Smooth muscle cell (in vitro differentiated cells): ENCODE measurements at regions not wholly inside any gene's neighbourhood (a gene's known extent, or its start where the extent isn't known, plus 50 kb on each side); places are given as distances from the start of the nearest gene placed in this dataset.
A peak's percentile ranks its signal among the peaks of the same experiment; 100 is the strongest.
"Not testable (repeated sequence)": the region's sequence is repeated elsewhere in the genome, so short reads cannot be mapped to it uniquely, and the experiment has no call there.

Source experiments
- DNase-seq: peaks from one replicate; lab custom pipeline; 2025; ENCODE audit not compliant: unreplicated experiment; lab: John Stamatoyannopoulos, UW
- H2AFZ ChIP-seq: fragments of 200-600 bp; sonication (generic); 2 replicates; pipeline ENCODE4 v1.6.0; 2016; ENCODE audit warnings: antibody characterized with exemption, low read depth, mild to moderate bottlenecking
- H3F3A ChIP-seq: fragments of 200-600 bp; sonication (generic); 2 replicates; pipeline ENCODE4 v1.6.0; 2017; ENCODE audit warnings: antibody characterized with exemption, low read depth
- H3K27ac ChIP-seq: fragments of 200-600 bp; sonication (generic); 2 replicates; pipeline ENCODE4 v1.5.1; 2016; ENCODE audit warnings: low read depth, mild to moderate bottlenecking
- H3K27me3 ChIP-seq: fragments of 200-600 bp; sonication (generic); 2 replicates; pipeline ENCODE4 v1.6.1; 2016; ENCODE audit warnings: low read depth, mild to moderate bottlenecking
- H3K36me3 ChIP-seq: fragments of 200-600 bp; sonication (generic); 2 replicates; pipeline ENCODE4 v1.5.1; 2016; ENCODE audit warnings: low read depth
- H3K4me1 ChIP-seq: fragments of 200-600 bp; sonication (generic); 2 replicates; pipeline ENCODE4 v1.5.1; 2016; ENCODE audit warnings: low read depth
- H3K4me2 ChIP-seq: fragments of 200-600 bp; sonication (generic); 2 replicates; pipeline ENCODE4 v1.6.0; 2016; ENCODE audit warnings: mild to moderate bottlenecking
- H3K4me3 ChIP-seq: fragments of 200-600 bp; sonication (generic); 2 replicates; pipeline ENCODE4 v1.5.1; 2016; ENCODE audit warnings: mild to moderate bottlenecking
- H3K79me2 ChIP-seq: fragments of 200-600 bp; sonication (generic); 2 replicates; pipeline ENCODE4 v1.6.0; 2016; ENCODE audit warnings: low read depth, mild to moderate bottlenecking
- H3K9ac ChIP-seq: fragments of 200-600 bp; sonication (generic); 2 replicates; pipeline ENCODE4 v1.6.0; 2016; ENCODE audit warnings: low read depth
- H3K9me3 ChIP-seq: fragments of 200-600 bp; sonication (generic); replicated peaks from 2 replicates; pipeline ENCODE4 v1.5.1; 2016; ENCODE audit warnings: low read depth
- H4K20me1 ChIP-seq: fragments of 200-600 bp; sonication (generic); 2 replicates; pipeline ENCODE4 v1.6.0; 2016; ENCODE audit warnings: low read depth
- WGBS: methylation state at CpG from one replicate; pipeline ENCODE4 v1.1.7; 2016; ENCODE audit warnings: low lambda C conversion rate; 5-methylcytosine and 5-hydroxymethylcytosine counted together
- TF ChIP-seq, protein P1 (sequence below): fragments of 200-600 bp; sonication (generic); IDR thresholded peaks from 2 replicates; pipeline ENCODE4 v1.5.1; 2017; ENCODE audit warnings: borderline replicate concordance, mild to moderate bottlenecking, antibody characterized with exemption; ENCODE audit not compliant: insufficient read depth, poor library complexity, severe bottlenecking

DNA sequence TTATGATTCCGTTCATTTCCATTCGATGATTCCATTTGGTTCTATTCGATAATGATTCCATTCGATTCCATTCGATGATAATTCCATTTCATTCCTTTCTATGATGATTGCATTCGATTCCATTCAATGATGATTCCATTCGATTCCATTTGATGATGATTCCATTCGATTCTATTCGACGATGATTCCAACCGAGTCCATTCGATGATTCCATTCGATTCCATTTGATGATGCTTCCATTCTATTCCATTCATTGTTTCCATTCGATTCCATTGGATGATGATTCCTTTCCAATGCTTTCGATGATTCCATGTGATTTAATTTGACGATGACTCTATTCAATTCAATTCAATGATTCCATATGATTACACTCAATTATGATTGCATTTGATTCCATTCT, 1093.5 kb downstream of the RPIA start:
- Histone ChIP-seq H3K79me2 (no peaks in the 10 kb centered on the region), H3K9ac (no peak overlapping the region), H3K36me3 (no peaks in the 10 kb centered on the region), H3K4me3 (no peak overlapping the region), H3K27ac (no peak overlapping the region), H3F3A (no peaks in the 10 kb centered on the region), H3K9me3 (peaks cover 84% of the 10 kb centered on the region), H3K4me1 (no peaks in the 10 kb centered on the region), H2AFZ (no peak overlapping the region), H3K4me2 (no peak overlapping the region), H3K27me3 (no peaks in the 10 kb centered on the region), H4K20me1 (no peaks in the 10 kb centered on the region)
- WGBS = 88% methylated on average over 16 of the region's 16 CpGs
- no peak for DNase-seq
- TF ChIP-seq, protein P1, sequence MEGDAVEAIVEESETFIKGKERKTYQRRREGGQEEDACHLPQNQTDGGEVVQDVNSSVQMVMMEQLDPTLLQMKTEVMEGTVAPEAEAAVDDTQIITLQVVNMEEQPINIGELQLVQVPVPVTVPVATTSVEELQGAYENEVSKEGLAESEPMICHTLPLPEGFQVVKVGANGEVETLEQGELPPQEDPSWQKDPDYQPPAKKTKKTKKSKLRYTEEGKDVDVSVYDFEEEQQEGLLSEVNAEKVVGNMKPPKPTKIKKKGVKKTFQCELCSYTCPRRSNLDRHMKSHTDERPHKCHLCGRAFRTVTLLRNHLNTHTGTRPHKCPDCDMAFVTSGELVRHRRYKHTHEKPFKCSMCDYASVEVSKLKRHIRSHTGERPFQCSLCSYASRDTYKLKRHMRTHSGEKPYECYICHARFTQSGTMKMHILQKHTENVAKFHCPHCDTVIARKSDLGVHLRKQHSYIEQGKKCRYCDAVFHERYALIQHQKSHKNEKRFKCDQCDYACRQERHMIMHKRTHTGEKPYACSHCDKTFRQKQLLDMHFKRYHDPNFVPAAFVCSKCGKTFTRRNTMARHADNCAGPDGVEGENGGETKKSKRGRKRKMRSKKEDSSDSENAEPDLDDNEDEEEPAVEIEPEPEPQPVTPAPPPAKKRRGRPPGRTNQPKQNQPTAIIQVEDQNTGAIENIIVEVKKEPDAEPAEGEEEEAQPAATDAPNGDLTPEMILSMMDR = no peak

DNA sequence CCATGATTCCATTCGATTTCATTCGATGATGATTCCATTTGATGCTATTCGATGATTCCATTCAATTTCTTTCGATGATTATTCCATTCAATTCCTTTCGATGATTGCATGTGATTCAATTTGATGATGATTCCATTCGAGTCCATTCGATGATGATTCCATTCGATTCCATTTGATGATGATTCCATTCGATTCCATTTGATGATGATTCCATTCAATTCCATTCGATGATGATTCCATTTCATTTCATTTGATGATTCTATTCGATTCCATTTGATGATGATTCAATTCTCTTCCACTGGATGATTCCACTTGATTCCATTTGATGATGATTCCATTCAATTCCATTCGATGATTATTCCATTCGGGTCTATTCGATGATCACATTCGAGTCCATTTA, 1094.1 kb downstream of the RPIA start:
- not testable (repeated sequence) for H3K4me2 ChIP-seq, H3K27me3 ChIP-seq, H2AFZ ChIP-seq, H3K36me3 ChIP-seq, H3K4me1 ChIP-seq, H3K79me2 ChIP-seq, DNase-seq, H3K9ac ChIP-seq, H3F3A ChIP-seq, H3K27ac ChIP-seq, H4K20me1 ChIP-seq, H3K4me3 ChIP-seq
- peaks cover 84% of the 10 kb centered on the region for H3K9me3 ChIP-seq
- 84% methylated on average over 15 of the region's 15 CpGs for WGBS

DNA sequence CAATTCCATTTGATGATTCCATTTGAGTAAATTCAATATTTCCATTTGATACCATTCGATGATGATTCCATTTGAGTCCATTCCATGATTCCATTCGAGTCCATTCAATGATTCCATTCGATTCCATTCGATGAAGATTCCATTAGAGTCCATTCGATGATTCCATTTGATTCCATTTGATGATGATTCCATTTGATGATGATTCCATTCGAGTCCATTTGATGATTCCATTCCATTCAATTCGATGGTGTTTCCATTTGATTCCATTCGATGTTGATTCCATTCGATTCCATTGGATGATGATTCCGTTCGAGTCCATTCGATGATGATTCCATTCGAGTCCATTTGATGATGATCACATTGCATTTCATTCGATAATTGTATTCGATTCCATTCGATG, 1095.2 kb downstream of the RPIA start:
- H3K4me2 ChIP-seq, DNase-seq, H3K4me3 ChIP-seq, H3K36me3 ChIP-seq, H3K79me2 ChIP-seq, H3K4me1 ChIP-seq, H3K27me3 ChIP-seq, H3K27ac ChIP-seq, H3K9ac ChIP-seq, H4K20me1 ChIP-seq, H3F3A ChIP-seq, H2AFZ ChIP-seq: not testable (repeated sequence)
- H3K9me3 ChIP-seq = peaks cover 75% of the 10 kb centered on the region
- 84% methylated on average over 16 of the region's 16 CpGs for WGBS

DNA sequence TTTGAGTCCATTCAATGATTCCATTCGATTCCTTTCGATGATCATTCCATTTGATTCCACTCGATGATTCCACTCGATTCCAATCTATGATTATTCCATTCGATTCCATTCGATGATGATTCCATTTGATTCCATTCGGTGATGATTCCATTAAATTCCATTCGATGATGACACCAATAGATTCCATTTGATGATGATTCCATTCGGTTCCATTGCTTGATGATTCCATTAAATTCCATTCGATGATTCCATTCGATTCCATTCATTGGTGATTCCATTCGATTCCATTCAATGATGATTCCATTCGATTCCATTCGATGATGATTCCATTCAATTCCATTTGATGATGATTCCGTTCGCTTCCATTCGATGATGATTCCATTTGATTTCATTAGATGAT, 1104.1 kb downstream of the RPIA start:
- H2AFZ ChIP-seq, H3F3A ChIP-seq, H3K4me2 ChIP-seq, H3K36me3 ChIP-seq, H3K9ac ChIP-seq, H3K27ac ChIP-seq, DNase-seq, H3K4me1 ChIP-seq, H3K27me3 ChIP-seq, H3K4me3 ChIP-seq, H4K20me1 ChIP-seq, H3K79me2 ChIP-seq: not testable (repeated sequence)
- 89% methylated on average over 17 of the region's 17 CpGs for WGBS
- peaks cover 44% of the 10 kb centered on the region for H3K9me3 ChIP-seq

DNA sequence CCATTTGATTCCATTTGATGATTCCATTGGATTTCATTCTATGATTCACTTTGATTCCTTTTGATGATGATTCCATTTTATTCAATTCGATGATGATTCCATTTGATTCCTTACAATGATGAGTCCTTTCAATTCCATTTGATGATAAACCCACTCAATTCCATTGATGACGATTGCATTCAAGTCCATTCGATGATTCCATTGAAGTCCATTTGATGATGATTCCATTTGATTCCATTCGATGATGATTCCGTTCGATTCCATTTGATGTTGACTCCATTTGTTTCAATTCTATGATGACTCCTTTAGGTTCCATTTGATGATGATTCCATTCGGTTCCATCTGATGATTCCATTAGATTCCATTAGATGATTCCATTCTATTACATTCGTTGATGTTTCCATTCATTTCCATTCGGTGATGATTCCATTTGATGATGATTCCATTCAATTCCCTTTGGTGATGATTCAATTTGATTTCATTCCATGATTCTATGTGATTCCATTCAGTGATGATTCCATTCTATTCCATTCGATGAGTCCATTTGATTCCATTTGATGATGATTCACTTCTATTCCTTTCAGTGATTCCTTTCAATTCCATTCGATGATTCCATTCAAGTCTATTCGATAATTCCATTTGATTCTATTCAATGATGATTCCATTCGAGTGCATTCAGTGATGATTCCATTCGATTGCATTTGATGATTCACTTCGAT, 1106.0 kb downstream of the RPIA start:
- Histone ChIP-seq H3K4me1 (no peaks in the 10 kb centered on the region), H3K27me3 (no peaks in the 10 kb centered on the region), H3K4me3 (peak overlapping the region; percentile 2), H3K9me3 (peaks cover 60% of the 10 kb centered on the region), H3K27ac (no peak overlapping the region), H2AFZ (no peak overlapping the region), H3K9ac (no peak overlapping the region), H3K36me3 (no peaks in the 10 kb centered on the region), H3F3A (no peaks in the 10 kb centered on the region), H4K20me1 (no peaks in the 10 kb centered on the region), H3K79me2 (no peaks in the 10 kb centered on the region), H3K4me2 (no peak overlapping the region)
- TF ChIP-seq, protein P1 = no peak
- WGBS = 79% methylated on average over 15 of the region's 15 CpGs
- no peak for DNase-seq

DNA sequence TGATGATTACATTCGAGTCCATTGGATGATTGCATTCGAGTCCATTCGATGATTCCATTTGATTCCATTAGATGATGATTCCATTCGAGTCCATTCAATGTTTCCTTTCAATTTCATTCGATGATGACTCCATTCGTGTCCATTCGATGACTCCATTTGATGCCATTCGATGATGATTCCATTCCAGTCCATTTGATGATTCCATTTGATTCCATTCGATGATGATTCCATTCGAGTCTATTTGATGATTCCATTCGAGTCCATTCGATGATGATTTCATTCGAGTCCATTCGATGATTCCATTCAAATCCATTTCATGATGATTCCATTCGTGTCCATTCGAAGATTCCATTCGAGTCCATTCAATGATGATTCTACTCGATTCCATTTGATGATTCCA, 1109.7 kb downstream of the RPIA start:
- H3K9me3 ChIP-seq = peaks cover 93% of the 10 kb centered on the region
- not testable (repeated sequence) for DNase-seq, H2AFZ ChIP-seq, H3K79me2 ChIP-seq, H4K20me1 ChIP-seq, H3K27me3 ChIP-seq, H3F3A ChIP-seq, H3K27ac ChIP-seq, H3K4me1 ChIP-seq, H3K9ac ChIP-seq, H3K4me2 ChIP-seq, H3K4me3 ChIP-seq, H3K36me3 ChIP-seq
- WGBS = 80% methylated on average over 18 of the region's 18 CpGs

DNA sequence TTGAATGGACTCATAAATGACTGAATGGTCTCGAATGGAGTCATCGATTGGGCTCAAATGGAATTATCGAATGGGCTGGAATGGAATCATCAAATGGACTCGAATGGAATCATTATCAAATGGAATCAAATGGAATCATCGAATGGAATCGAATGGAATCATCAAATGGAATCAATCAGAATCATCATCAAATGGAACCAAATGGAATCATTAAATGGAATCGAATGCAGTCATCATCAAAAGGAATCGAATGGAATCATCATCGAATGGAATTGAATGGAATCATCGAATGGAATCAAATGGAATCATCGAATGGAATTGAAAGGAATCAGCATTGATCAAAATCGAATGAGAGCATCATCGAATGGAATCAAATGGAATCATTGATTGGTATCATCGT, 1114.9 kb downstream of the RPIA start:
- not testable (repeated sequence) for H3K79me2 ChIP-seq, H3K4me3 ChIP-seq, H3K9ac ChIP-seq, H3F3A ChIP-seq, H3K27me3 ChIP-seq, H3K4me1 ChIP-seq, H3K36me3 ChIP-seq, H3K4me2 ChIP-seq, H2AFZ ChIP-seq, H4K20me1 ChIP-seq, DNase-seq, H3K27ac ChIP-seq
- WGBS = 78% methylated on average over 14 of the region's 14 CpGs
- H3K9me3 ChIP-seq = peaks cover 84% of the 10 kb centered on the region
